ENCODE measurements at regions not wholly inside any gene's neighbourhood (a gene's known extent, or its start where the extent isn't known, plus 50 kb on each side); places are given as distances from the start of the nearest gene placed in this dataset.

DNA sequence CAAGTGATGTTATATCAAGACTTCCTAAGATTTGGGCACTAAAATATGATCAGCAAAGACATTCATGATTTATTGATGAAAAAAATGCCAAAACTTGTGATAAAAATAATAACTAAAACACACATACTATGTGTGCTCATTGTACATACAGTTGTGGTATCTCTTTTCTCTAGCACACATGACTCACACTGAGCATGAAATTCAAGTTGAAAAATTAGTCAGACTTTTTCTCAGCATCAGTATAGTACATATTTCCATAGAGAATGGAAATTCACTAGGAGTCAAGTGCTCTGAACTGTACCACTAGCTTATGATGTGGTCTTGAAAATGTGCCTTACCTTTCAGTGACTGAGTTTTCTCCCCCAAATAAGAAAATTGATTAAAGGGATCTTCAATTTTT is 471.8 kb upstream of the FLRT2 start:
- DNase-seq (ENCODE audit: low spot score) = no peak
- no TSS peak for BruUV-seq (replicated peaks)
- Histone ChIP-seq H3K4me1 (ENCODE audit: insufficient read depth, low read length, poor library complexity, severe bottlenecking) (peaks cover 4% of the 10 kb centered on the region), H3K9me2 (ENCODE audit: insufficient read depth, low read length) (no peaks in the 10 kb centered on the region), H3K36me3 (ENCODE audit: insufficient read depth, low read length) (no peaks in the 10 kb centered on the region), H3K27ac (ENCODE audit: low read depth, low read length, poor library complexity, severe bottlenecking) (no peak overlapping the region), H3K4me2 (ENCODE audit: low read length) (no peak overlapping the region), H3K4me3 (ENCODE audit: low read depth, low read length, poor library complexity, severe bottlenecking) (no peak overlapping the region), H4K20me1 (ENCODE audit: insufficient read depth, low read length) (no peaks in the 10 kb centered on the region), H3K79me2 (ENCODE audit: insufficient read depth, low read depth, low read length) (no peaks in the 10 kb centered on the region), H3K9me3 (ENCODE audit: low read length) (no peaks in the 10 kb centered on the region), H2AFZ (ENCODE audit: low read length) (no peak overlapping the region)
- CTCF ChIA-PET (ENCODE audit: unreplicated experiment) = no interaction called here
- TF ChIP-seq EZH2phosphoT487 (IDR thresholded peaks at IDR 0.05; ENCODE audit: borderline replicate concordance, low read depth, low read length) = no peak
- TF ChIP-seq, protein P1, sequence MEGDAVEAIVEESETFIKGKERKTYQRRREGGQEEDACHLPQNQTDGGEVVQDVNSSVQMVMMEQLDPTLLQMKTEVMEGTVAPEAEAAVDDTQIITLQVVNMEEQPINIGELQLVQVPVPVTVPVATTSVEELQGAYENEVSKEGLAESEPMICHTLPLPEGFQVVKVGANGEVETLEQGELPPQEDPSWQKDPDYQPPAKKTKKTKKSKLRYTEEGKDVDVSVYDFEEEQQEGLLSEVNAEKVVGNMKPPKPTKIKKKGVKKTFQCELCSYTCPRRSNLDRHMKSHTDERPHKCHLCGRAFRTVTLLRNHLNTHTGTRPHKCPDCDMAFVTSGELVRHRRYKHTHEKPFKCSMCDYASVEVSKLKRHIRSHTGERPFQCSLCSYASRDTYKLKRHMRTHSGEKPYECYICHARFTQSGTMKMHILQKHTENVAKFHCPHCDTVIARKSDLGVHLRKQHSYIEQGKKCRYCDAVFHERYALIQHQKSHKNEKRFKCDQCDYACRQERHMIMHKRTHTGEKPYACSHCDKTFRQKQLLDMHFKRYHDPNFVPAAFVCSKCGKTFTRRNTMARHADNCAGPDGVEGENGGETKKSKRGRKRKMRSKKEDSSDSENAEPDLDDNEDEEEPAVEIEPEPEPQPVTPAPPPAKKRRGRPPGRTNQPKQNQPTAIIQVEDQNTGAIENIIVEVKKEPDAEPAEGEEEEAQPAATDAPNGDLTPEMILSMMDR (conservative IDR thresholded peaks at IDR 0.05; ENCODE audit: low read length) = no peak
- intact Hi-C loops (cut with micrococcal nuclease; ENCODE audit: unreplicated experiment) = no loop called here
- POLR2A ChIA-PET = no interaction called here

DNA sequence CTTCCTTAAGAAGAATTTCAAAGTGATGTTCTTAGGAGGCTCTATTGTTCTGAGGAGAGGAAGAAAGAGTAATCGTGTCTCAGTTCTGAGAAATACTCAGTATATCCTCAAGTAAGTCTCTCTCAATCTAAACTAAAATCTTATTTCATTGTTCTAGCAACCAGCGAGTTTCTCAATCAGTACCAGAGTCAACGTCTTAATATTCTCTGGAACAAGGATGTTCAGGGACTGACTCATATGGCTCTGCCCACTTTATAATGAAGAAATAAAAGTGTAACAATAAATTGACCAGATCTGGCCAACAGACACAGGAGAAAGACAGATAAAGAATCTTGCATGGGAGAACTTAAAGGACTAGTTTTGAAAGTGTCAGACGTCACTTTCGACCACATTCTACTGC is 469.8 kb upstream of the FLRT2 start:
- no TSS peak for BruUV-seq (replicated peaks)
- H2AFZ ChIP-seq (ENCODE audit: low read length) = no peak overlapping the region
- no peak overlapping the region for H3K4me2 ChIP-seq (ENCODE audit: low read length)
- no peaks in the 10 kb centered on the region for H3K9me2 ChIP-seq (ENCODE audit: insufficient read depth, low read length)
- H3K9me3 ChIP-seq (ENCODE audit: low read length) = no peaks in the 10 kb centered on the region
- no peak overlapping the region for H3K27ac ChIP-seq (ENCODE audit: low read depth, low read length, poor library complexity, severe bottlenecking)
- intact Hi-C loops (cut with micrococcal nuclease; ENCODE audit: unreplicated experiment) = no loop called here
- no peak for DNase-seq (ENCODE audit: low spot score)
- H3K79me2 ChIP-seq (ENCODE audit: insufficient read depth, low read depth, low read length) = no peaks in the 10 kb centered on the region
- POLR2A ChIA-PET = interaction anchor here (0.7 to 1.1 kb wide), 2 partner anchors 9 kb away, joined by 3 to 4 read pairs; no protein-coding TSS in a partner anchor
- no peaks in the 10 kb centered on the region for H4K20me1 ChIP-seq (ENCODE audit: insufficient read depth, low read length)
- peaks cover 19% of the 10 kb centered on the region for H3K4me1 ChIP-seq (ENCODE audit: insufficient read depth, low read length, poor library complexity, severe bottlenecking)
- CTCF ChIA-PET (ENCODE audit: unreplicated experiment) = no interaction called here
- H3K36me3 ChIP-seq (ENCODE audit: insufficient read depth, low read length) = no peaks in the 10 kb centered on the region
- H3K4me3 ChIP-seq (ENCODE audit: low read depth, low read length, poor library complexity, severe bottlenecking) = no peak overlapping the region
- no peak for TF ChIP-seq EZH2phosphoT487 (IDR thresholded peaks at IDR 0.05; ENCODE audit: borderline replicate concordance, low read depth, low read length)
- TF ChIP-seq, protein P1 (conservative IDR thresholded peaks at IDR 0.05; ENCODE audit: low read length) = no peak

DNA sequence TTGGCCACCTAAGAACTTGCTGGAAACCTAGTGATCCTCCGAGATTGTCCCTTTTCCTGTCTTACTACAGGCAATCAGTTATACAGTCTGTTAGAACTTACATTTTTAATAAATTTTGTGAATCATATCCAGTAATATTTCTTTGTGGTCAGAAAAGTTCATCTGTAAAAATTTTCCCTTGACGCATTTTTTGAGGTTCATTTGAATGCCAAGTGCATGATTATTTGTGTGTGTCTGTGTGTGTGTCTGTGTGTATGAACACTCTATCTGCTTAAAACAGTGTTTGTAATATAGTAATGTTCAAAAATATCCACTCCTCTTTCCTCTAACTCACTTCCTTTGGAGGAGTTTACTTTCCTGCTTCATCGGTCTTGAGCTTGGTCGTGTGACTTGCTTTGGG is 468.7 kb upstream of the FLRT2 start:
- no peaks in the 10 kb centered on the region for H4K20me1 ChIP-seq (ENCODE audit: insufficient read depth, low read length)
- H3K79me2 ChIP-seq (ENCODE audit: insufficient read depth, low read depth, low read length) = no peaks in the 10 kb centered on the region
- no peak for DNase-seq (ENCODE audit: low spot score)
- no peaks in the 10 kb centered on the region for H3K36me3 ChIP-seq (ENCODE audit: insufficient read depth, low read length)
- TF ChIP-seq, protein P1 (conservative IDR thresholded peaks at IDR 0.05; ENCODE audit: low read length) = no peak
- TF ChIP-seq EZH2phosphoT487 (IDR thresholded peaks at IDR 0.05; ENCODE audit: borderline replicate concordance, low read depth, low read length) = no peak
- intact Hi-C loops (cut with micrococcal nuclease; ENCODE audit: unreplicated experiment) = no loop called here
- no peak overlapping the region for H3K27ac ChIP-seq (ENCODE audit: low read depth, low read length, poor library complexity, severe bottlenecking)
- POLR2A ChIA-PET = interaction anchor here (1.1 kb wide), 1 partner anchor 8 kb away, joined by 4 read pairs; no protein-coding TSS in a partner anchor
- H3K4me3 ChIP-seq (ENCODE audit: low read depth, low read length, poor library complexity, severe bottlenecking) = no peak overlapping the region
- no TSS peak for BruUV-seq (replicated peaks)
- H3K4me2 ChIP-seq (ENCODE audit: low read length) = no peak overlapping the region
- H3K9me2 ChIP-seq (ENCODE audit: insufficient read depth, low read length) = no peaks in the 10 kb centered on the region
- CTCF ChIA-PET (ENCODE audit: unreplicated experiment) = no interaction called here
- no peak overlapping the region for H2AFZ ChIP-seq (ENCODE audit: low read length)
- H3K4me1 ChIP-seq (ENCODE audit: insufficient read depth, low read length, poor library complexity, severe bottlenecking) = peaks cover 19% of the 10 kb centered on the region
- no peaks in the 10 kb centered on the region for H3K9me3 ChIP-seq (ENCODE audit: low read length)

Measured in OCI-LY7 (cell line).